ENCODE measurements at regions not wholly inside any gene's neighbourhood (a gene's known extent, or its start where the extent isn't known, plus 50 kb on each side); places are given as distances from the start of the nearest gene placed in this dataset.

GRCh38 chr3:130266817-130267216 lies 78.7 kb upstream of the COL6A5 start:
- H3K36me3 ChIP-seq (ENCODE audit: control insufficient read depth, insufficient read depth, low read length), result no peaks in the 10 kb centered on the region
- no peak overlapping the region for H3K4me3 ChIP-seq (replicated peaks; ENCODE audit: low read depth, low read length)
- H3K27me3 ChIP-seq (replicated peaks; ENCODE audit: control insufficient read depth, insufficient read depth, low read length), result no peaks in the 10 kb centered on the region
- no peak for DNase-seq (ENCODE audit: extremely low read depth, insufficient read length)
- TF ChIP-seq, protein P1, sequence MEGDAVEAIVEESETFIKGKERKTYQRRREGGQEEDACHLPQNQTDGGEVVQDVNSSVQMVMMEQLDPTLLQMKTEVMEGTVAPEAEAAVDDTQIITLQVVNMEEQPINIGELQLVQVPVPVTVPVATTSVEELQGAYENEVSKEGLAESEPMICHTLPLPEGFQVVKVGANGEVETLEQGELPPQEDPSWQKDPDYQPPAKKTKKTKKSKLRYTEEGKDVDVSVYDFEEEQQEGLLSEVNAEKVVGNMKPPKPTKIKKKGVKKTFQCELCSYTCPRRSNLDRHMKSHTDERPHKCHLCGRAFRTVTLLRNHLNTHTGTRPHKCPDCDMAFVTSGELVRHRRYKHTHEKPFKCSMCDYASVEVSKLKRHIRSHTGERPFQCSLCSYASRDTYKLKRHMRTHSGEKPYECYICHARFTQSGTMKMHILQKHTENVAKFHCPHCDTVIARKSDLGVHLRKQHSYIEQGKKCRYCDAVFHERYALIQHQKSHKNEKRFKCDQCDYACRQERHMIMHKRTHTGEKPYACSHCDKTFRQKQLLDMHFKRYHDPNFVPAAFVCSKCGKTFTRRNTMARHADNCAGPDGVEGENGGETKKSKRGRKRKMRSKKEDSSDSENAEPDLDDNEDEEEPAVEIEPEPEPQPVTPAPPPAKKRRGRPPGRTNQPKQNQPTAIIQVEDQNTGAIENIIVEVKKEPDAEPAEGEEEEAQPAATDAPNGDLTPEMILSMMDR (IDR thresholded peaks at IDR 0.05; ENCODE audit: insufficient read depth, low read length, poor library complexity, severe bottlenecking), result no peak

- no peak overlapping the region for H3K4me3 ChIP-seq (replicated peaks; ENCODE audit: low read depth, low read length)
- no peaks in the 10 kb centered on the region; the same call in 1 of the 2 replicates for H3K27me3 ChIP-seq (replicated peaks; ENCODE audit: control insufficient read depth, insufficient read depth, low read length)
- TF ChIP-seq, protein P1 (IDR thresholded peaks at IDR 0.05; ENCODE audit: insufficient read depth, low read length, poor library complexity, severe bottlenecking), result peak; percentile 87
- H3K36me3 ChIP-seq (ENCODE audit: control insufficient read depth, insufficient read depth, low read length), result no peaks in the 10 kb centered on the region
- no peak for DNase-seq (ENCODE audit: extremely low read depth, insufficient read length)
Observed at GRCh38 chr3:130276203-130276803, 69.2 kb upstream of the COL6A5 start.

DNA sequence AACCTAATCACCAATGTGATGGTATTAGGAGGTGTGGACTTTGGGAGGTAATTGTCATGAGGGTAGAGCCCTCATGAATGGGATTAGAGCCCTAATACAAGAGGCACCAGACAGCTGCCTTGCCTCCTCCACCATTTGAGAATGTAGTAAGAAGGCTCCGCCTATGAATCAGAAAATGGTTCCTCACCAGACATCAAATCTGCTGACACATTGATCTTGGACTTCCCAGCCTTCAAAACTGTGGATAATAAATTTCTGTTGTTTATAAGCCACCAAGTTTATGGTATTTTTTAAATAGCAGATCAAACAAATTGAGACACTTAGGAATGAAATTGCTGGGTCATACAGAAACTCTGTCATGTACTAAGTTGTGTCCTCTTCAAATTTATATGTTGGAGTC lies 56.8 kb upstream of the COL6A5 start:
- TF ChIP-seq, protein P1 (IDR thresholded peaks at IDR 0.05; ENCODE audit: insufficient read depth, low read length, poor library complexity, severe bottlenecking), result no peak
- Histone ChIP-seq H3K27me3 (replicated peaks; ENCODE audit: control insufficient read depth, insufficient read depth, low read length) (no peaks in the 10 kb centered on the region), H3K4me3 (replicated peaks; ENCODE audit: low read depth, low read length) (no peak overlapping the region), H3K36me3 (ENCODE audit: control insufficient read depth, insufficient read depth, low read length) (no peaks in the 10 kb centered on the region)
- DNase-seq (ENCODE audit: extremely low read depth, insufficient read length), result no peak

DNA sequence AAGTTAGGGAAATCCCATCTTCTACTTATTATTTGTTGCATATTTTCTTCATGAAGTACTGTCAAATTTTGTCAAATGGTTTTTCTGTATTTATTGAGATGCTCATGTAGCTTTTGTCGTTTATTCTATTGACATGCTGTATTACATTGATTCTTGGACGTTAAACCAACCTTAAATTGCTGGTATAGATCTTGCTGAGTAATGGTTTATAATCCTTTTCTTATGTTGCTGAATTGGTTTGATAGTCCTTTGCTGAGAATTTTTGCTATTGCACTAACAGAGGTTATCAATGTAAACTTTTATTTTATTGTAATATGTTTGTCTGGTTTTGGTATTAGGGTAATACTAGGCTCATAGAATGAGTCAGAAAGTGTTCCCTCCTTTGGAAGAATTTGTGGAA lies 54.3 kb upstream of the COL6A5 start:
- no peak overlapping the region for H3K4me3 ChIP-seq (replicated peaks; ENCODE audit: low read depth, low read length)
- TF ChIP-seq, protein P1 (IDR thresholded peaks at IDR 0.05; ENCODE audit: insufficient read depth, low read length, poor library complexity, severe bottlenecking), result no peak
- H3K27me3 ChIP-seq (replicated peaks; ENCODE audit: control insufficient read depth, insufficient read depth, low read length), result no peaks in the 10 kb centered on the region
- no peak for DNase-seq (ENCODE audit: extremely low read depth, insufficient read length)
- H3K36me3 ChIP-seq (ENCODE audit: control insufficient read depth, insufficient read depth, low read length), result no peaks in the 10 kb centered on the region

DNA sequence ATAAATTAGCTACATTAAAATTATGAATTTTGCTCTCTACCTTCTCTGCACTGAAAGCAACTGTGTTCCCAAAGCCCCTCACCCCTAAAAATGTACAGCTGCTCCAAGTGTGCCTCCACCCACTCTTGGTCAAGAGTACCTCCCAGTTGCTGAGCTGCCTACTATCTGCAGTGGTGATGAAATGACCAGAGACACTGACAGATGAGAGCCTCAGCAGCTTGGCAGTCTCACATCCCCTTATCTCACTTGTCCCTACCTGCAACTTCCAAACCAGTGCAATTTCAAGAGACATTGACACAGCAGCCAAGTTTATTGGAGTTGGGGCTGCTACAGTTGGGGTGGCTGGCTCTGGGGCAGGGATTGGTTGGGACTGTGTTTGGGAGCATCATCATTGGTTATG lies 52.2 kb upstream of the COL6A5 start:
- Histone ChIP-seq H3K4me3 (replicated peaks; ENCODE audit: low read depth, low read length) (no peak overlapping the region), H3K27me3 (replicated peaks; ENCODE audit: control insufficient read depth, insufficient read depth, low read length) (no peaks in the 10 kb centered on the region), H3K36me3 (ENCODE audit: control insufficient read depth, insufficient read depth, low read length) (no peaks in the 10 kb centered on the region)
- TF ChIP-seq, protein P1 (IDR thresholded peaks at IDR 0.05; ENCODE audit: insufficient read depth, low read length, poor library complexity, severe bottlenecking), result no peak
- no peak for DNase-seq (ENCODE audit: extremely low read depth, insufficient read length)
